GM21825 (cell line): ENCODE measurements at regions not wholly inside any gene's neighbourhood (a gene's known extent, or its start where the extent isn't known, plus 50 kb on each side); places are given as distances from the start of the nearest gene placed in this dataset.
A peak's percentile ranks its signal among the peaks of the same experiment; 100 is the strongest.
"Not testable (repeated sequence)": the region's sequence is repeated elsewhere in the genome, so short reads cannot be mapped to it uniquely, and the experiment has no call there.

Experiments
- ATAC-seq: cut with Tn5 transposase; IDR thresholded peaks from one replicate; pipeline ENCODE4 v1.9.1; 2021; ENCODE audit warnings: mild to moderate bottlenecking, moderate library complexity; ENCODE audit not compliant: unreplicated experiment

- ATAC-seq = no peak
Observed at GRCh38 chr13:33649212-33649878, 168.6 kb upstream of the RFC3 start.

DNA sequence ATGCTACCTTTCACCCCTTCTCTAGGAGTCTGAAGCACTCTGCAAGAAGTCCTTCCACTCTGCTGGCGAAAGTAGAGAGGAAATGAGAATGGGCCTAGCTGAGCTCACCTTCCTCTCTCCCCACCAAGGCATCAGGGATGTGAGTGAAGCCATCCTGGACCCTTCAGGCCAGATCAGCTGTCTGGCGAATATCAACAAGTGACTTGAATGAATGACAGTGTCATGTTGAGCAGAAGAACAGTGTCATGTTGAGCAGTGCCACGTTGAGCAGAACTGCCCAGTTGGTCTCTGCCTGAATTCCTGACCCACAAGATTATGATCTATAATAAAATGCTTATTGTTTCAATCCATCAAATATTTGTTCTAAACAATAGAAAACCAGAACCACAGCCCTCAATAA lies 166.2 kb upstream of the RFC3 start:
- ATAC-seq = no peak

GRCh38 chr13:33657274-33657673 lies 160.7 kb upstream of the RFC3 start:
- no peak for ATAC-seq

- no peak for ATAC-seq
Observed at GRCh38 chr13:33659466-33659865, 158.5 kb upstream of the RFC3 start.

DNA sequence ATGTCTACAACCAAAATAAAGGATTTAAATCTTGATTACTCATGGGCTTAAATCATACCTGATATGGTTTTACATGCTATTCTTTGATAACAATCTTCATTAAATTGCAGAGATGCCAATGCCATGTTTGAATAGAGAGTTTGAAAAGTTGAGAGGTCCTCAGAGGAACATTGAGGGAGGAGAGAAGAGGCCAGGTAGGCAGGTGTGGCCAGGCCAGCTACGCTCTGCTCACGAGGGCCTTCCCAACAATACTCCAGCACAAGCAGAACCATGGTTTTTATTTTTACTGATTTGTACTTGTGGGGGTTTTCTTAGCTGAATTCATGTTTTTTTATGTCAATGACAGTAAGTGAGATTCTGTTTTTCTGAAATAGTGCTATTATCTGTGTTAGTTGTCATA lies 158.1 kb upstream of the RFC3 start:
- no peak for ATAC-seq

- no peak for ATAC-seq
Observed at GRCh38 chr13:33662392-33662791, 155.6 kb upstream of the RFC3 start.

DNA sequence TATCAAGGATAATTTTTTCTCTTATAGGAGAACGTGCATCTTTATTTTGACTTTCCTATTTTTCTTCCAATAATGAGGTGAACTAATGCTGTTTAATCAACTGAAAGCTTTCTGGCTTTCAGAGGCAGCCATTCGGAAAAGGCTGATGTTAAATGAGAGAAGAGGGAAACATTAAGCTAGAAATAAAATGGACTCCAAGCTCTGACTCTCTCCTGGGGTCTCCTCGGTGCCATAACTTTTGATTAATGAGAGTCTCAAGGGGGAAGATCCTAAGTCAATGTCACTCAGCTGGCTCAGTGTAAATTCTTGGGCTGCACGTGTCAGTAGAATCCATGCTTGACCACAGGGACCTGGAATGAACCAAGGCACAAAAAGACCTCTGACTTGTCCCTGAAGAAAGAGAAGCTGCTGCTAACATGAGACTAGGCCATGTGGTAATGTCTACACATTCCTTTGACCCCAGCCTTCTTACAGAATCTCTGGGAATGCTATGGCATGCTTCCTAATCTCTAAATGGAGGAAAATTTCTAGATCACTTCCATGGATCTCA lies 152.2 kb upstream of the RFC3 start:
- no peak for ATAC-seq

- ATAC-seq = no peak
Observed at GRCh38 chr13:33671560-33671959, 146.4 kb upstream of the RFC3 start.

DNA sequence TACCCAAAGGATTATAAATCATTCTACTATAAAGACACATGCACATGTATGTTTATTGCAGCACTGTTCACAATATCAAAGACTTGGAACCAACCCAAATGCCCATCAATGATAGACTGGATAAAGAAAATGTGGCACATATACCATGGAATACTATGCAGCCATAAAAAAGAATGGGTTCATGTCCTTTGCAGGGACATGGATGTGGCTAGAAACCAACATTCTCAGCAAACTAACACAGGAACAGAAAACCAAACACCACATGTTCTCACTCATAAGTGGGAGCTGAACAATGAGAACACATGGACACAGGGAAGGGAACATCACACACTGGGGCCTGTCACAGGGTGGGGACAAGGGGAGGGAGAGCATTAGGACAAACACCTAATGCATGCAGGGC lies 145.9 kb upstream of the RFC3 start:
- not testable (repeated sequence) for ATAC-seq

DNA sequence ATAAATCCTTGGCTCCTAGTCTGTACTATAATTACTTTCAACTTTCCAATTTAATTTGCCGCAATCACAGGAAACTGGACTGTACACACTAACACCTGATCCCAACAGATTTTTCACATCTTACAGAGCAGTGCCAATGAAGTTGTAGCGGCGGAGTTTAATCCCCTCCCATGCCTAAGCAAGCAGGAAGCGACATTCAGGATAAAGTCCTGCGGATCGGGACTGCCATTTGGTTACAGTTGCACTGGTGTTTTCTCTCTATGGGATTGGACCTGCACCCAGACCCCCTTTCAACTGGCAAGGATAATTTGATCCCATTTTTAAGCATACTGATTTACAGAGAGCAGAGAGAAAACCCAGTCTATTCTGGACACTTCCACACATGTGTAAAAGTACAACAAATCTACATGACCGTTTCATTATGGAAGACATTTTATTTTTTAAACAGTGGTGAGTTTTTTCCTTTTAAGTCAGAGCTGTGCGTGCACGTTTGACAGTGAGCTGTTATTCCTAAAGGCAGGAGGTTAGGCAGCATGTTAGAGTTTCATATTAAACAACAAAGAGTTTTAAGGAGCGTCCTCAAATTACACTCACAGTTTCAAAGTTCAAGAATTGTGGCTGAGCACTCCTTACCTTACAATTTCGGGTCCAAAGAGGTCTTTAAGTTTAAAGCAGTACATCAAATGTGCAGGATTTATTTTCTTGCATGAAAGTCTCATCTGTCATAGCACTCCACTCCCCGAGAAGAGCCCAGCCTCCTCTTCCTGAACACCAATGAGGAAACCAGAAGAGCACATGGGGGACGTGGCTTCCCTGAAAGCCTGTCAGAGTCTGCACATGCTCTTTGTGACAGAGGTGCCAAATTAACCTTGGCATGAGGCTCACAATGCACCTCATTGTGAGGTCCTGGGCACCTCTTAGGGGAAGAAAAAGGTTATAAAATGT lies 141.6 kb upstream of the RFC3 start:
- no peak for ATAC-seq

DNA sequence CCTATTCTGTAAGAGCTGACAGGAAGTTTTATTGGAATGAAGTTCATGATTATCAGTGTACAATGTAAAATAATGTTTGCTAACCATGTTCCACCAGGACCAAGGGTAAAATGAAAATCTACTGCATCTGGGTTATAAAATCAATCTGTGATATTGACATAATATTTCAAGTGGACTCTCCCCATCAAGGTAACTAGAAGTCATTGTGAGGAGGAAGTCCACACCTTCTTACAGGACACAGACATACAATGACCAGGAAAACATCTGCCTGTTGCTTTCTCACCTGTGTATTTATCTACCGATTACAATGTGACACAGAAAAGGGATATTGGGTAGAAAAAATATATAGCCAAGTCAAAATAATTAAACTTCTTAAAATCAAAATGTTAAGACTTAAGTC lies 140.7 kb upstream of the RFC3 start:
- no peak for ATAC-seq

DNA sequence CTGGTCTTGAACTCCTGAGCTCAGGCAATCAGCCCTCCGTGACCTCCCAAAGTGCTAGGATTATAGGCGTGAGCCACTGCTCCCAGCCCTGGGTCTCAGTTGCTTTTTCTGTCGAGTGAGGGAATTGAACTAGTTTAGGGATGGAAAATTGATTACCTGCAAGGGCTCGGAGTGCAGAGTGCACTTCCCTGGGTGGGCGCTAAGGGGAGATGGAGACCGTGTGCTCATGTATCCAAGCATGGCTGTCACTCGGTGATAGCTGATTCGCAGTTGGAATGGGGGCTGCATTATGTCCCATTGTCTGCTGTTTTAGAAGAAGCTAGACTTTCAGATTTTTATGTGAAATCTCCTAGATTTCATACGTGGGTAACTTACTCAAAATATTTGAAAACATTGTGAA lies 139.9 kb upstream of the RFC3 start:
- ATAC-seq = no peak

DNA sequence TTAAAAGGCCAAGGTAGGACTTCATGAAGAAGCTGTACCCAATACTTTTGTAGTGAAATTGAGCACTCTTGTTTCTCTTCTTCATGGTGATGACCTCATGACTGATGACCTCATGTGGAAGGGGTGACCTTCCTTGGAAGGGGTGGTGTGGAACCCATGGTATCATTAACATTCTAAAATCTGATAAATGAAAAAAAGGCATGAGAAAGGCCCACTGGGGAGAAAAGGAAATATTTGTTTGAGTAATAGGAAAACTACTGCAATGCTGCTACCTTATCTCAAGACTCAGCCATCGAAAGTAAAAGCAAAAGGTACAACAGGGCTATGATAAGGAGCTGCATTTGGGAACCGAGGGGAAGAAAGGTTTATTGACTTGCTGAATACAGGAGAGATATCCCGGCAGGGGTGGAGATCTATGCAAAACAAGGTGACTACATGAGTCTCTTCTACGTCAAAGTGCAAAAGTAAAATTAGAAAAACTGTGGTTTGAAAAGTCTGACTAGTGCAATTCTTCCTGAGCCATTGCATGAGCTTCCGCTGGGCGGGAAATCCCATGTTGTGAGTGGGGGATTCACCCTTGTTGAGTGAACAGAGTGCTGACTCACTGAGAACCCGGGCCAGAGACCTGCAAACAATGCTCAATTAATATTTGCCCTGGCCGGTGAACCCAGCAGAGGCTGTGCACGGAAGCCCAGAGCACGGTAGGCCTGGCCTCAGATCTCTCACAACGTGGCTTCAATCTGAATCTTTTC lies 138.9 kb upstream of the RFC3 start:
- ATAC-seq = peak; percentile 95

DNA sequence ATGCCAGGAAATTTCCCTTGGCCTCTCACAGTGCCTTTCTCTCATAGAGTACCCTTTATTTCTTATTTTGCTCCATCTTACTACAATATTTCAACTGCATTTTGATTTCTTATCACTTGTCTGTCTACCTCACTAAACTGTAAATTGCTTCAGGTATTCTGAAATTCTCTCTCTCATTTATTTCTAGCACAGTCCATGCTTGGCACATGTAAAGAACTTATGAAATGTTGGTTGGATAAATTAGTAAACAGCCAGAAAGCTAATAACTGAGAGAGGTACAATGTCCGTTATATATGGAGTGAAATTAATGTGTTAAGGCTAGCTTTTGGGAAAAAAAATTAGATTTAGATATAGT lies 138.3 kb upstream of the RFC3 start:
- peak; percentile 1 for ATAC-seq

GRCh38 chr13:33682020-33682564 lies 135.9 kb upstream of the RFC3 start:
- ATAC-seq = no peak

GRCh38 chr13:33682646-33683045 lies 135.3 kb upstream of the RFC3 start:
- not testable (repeated sequence) for ATAC-seq

DNA sequence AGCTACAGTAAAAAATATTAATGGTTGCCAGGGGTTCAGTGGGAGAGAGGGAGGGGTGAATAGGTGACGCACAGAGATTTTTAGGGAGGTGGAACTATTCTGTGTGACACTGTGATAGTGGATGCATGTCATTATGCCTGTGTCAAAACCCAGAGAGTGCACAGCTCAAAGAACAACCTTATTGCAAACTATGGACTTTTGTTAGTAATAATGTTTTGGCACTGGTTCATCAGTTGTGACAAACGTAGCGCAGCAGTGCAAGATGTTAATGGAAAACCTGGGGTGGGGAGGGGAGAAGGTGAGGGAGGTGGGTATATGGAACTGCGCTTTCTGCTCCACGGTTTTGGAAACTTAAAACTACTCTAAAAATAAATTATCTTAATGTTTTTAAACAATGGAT lies 134.6 kb upstream of the RFC3 start:
- no peak for ATAC-seq

GRCh38 chr13:33684874-33685273 lies 133.1 kb upstream of the RFC3 start:
- no peak for ATAC-seq

- no peak for ATAC-seq
Observed at GRCh38 chr13:33686772-33687480, 131.0 kb upstream of the RFC3 start.

DNA sequence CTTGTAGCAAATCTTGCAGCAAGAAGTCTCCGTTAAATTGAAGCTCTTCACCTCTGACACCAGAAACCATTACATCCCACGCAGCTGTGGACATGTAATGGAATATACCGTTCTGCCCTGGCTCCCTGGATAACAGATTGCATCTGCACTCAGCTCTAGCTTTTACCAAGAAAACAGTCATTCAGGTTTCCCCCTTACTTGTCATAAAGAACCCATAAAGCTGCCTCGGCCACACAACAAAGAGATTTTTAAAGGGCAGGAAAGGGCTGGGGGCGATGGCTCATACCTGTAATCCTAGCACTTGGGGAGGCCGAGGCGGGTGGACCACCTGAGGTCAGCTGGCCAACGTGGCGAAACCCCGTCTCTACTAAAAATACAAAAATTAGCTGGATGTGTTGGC lies 127.6 kb upstream of the RFC3 start:
- no peak for ATAC-seq
